NCI-H524 treated with DMSO at 0.1 percent for 48 hours (cell line): ENCODE measurements at regions not wholly inside any gene's neighbourhood (a gene's known extent, or its start where the extent isn't known, plus 50 kb on each side); places are given as distances from the start of the nearest gene placed in this dataset.
"Not testable (repeated sequence)": the region's sequence is repeated elsewhere in the genome, so short reads cannot be mapped to it uniquely, and the experiment has no call there.

Experiments used
- DNase-seq: peaks from one replicate; lab custom pipeline; 2025; lab: John Stamatoyannopoulos, UW

DNA sequence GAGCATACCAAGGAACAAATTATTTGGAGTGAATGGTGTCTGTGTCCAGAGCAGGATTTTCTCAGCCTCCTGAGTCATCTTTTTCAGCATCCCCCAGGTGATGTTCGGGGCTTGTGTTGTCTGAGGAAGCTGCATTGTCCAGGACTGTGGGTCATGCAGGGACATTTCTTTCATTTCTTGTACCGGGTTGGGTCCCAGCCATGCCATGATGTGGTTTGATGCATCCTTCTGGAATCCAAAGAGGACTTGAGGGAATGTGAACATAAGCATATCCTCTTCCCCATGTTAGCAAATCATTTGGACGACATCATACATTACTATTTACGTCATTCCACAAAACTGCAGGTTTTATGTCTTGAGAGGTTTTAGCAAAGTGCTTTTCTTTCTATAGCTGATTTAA, 797.8 kb downstream of the CCDC85A start:
- no peak for DNase-seq

DNA sequence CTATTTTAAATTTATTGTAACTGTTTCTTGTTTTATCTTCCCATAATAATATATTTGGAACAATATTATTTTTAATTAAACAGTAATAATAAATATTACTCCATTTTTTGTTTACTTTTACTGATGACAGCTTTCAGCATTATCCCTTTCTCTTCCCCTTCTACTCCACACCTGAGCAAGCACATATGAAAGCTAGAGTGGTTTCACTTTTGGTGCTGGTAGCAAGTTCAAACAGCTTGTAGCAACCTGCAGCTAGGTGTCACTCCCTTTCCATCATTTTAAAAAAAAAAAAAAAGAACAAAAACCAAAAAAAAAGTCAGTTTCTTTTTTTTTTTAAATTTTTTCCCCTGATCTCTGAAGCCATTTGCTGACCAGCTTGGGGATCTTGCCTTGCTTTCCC, 801.8 kb downstream of the CCDC85A start:
- DNase-seq, result no peak

DNA sequence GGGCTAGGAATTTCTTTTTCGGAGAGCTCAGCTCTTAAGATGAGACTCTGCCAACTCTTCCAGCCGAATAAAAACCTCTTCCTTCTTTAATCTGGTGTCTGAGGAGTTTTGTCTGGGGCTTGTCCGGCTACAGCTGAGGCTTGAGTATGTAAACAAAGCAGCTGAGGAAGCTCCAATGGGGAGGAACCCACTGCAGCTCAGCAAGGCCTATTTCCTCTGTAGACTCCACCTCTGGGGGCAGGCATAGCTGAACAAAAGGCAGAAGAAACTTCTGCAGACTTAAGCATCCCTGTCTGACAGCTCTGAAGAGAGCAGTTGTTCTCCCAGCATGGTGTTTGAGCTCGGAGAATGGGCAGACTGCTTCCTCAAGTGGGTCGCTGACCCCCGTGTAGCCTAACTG, 838.7 kb downstream of the CCDC85A start:
- DNase-seq, result no peak

- no peak for DNase-seq
These were observed 861.3 kb downstream of the CCDC85A start for GRCh38 chr2:57044931-57045635.

DNA sequence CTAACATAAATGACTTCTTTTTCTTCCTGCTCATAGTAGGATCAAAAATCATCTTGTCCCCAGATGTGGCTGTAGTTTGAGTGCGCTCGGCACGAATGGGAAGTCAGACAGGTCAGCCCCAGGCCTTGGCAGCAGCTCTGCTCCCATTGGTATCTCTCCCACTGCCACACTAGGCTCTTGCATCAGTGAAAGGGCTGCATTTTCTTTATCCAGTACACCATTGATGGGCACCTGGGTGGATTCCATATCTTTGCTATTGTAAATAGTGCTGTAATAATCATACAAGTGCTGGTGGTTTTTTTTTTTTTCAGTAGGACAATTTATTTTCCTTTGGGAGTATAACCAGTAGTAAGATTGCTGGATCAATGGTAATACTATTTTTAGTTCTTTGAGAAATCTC, 865.5 kb downstream of the CCDC85A start:
- DNase-seq, result no peak

DNA sequence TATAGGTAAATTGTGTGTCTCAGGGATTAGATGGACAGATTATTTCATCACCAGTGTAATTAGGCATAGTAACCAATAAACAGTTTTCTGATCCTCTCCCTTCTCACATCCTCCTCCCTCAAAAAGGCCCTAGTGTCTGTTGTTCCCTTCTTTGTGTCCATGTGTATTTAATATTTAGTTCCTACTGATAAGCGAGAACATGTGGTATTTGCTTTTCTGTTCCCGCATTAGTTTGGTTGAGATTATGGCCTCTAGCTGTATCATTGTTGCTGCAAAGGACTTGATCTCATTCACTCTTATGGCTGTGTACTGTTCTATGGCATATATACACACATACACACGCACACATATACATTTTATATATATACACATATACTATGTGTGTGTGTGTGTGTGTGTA, 866.2 kb downstream of the CCDC85A start:
- DNase-seq, result no peak

GRCh38 chr2:57066301-57066700, 882.5 kb downstream of the CCDC85A start:
- not testable (repeated sequence) for DNase-seq

- DNase-seq, result no peak
These were observed 891.4 kb downstream of the CCDC85A start for GRCh38 chr2:57075226-57075625.

DNA sequence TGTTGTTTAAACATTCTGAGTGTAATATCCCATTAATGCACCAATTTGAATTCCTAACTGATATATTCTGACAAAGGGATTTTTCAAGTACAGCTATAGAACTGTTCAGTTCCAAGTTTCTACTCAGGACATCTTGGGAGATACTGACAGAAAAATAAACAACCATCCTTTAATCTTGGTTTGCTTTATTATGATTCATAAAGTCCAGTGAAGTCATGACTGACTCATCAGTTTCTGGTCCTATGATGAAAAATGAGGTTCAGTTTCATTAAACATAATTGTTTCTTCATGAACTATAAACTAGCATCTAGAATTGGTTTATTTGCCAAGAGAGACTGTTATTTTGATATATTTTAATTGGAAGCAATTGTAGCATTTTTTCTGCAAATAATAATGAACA, 896.2 kb downstream of the CCDC85A start:
- no peak for DNase-seq

DNA sequence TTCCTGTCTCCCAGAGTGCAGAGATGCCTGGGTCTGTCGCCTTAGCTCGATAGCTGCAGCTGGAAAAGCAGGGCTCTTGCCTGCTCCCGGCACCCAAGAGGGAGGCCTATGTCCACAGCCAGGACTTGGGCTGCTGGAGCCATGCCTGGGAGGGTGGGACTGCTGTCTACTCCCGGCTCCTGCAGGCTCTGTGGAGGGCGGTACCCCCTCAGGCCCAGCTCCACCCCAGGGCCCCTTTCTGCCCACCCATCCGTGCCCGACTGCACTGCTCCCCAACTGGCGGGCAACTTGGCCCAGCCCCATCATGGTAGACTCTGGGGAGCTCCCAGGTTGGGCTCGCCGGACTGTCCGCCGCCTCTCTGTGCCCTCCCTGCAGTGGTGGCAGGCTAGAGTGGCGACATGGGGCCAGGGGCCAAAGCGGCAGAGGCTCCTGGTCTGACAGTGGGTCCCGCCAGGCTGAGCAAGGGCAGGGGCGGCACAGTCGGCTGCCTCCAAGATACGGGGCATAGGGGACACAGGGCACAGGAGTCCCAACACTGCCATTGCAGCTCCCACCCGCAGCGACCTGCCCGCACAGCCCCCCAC, 901.0 kb downstream of the CCDC85A start:
- no peak for DNase-seq

GRCh38 chr2:57093020-57093419, 909.2 kb downstream of the CCDC85A start:
- no peak for DNase-seq

DNA sequence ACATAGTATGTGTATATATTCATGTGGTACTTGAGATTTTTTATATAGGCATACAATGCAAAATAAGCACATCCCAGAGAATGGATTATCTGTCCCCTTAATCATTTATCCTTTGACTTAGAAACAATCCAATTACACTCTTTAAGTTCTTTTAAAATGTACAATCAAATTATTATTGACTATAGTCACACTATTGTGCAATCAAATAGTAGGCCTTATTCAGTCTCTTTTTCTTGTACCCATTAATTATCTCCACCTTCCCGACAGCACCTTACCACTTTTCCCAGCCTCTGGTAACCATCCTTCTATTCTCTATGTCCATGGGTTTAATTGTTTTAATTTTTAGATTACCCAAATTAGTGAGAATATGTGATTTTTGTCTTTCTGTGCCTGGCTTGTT, 914.1 kb downstream of the CCDC85A start:
- no peak for DNase-seq

GRCh38 chr2:57100436-57100835, 916.6 kb downstream of the CCDC85A start:
- DNase-seq, result no peak

- DNase-seq, result no peak
These were observed 921.9 kb downstream of the CCDC85A start for GRCh38 chr2:57105694-57106093.

GRCh38 chr2:57107353-57107752, 923.6 kb downstream of the CCDC85A start:
- no peak for DNase-seq

DNA sequence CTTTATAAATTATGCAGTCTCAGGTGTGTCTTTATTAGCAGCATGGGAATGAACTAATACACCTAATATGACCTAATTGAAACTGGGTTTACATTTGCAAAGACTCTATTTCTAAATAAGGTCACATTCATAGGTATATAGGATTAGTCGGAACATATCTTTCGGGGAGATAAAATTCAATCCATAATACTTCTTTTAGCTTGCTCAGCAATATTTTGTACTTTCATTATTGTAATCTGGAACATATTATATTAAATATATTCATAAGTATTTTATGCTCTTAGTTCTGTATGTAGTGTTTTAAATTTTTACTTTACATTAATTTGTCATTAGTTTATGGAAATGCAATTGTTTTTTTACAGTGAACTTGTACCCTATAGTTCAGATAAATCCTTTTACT, 927.7 kb downstream of the CCDC85A start:
- no peak for DNase-seq

GRCh38 chr2:57119141-57119540, 927.5 kb upstream of the VRK2 start:
- DNase-seq, result no peak

DNA sequence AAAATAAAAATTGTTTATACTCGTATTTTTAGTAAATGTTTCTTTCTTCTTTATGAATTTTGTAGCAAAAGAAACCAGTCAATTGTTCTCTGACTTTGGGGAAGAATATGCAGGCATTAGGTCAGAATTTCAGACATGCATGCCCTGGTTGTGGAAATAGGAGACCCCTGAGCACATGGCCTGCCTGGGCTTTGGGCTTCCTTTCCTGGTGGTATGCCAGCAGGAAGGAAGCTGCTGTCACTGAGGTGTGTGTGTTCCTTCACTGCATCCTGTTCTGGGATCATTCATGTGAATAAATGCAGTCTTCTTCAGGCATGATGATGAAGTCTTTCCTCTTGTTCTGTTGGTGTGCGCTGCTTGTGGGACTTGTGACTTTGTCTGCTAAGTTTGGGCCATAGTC, 920.2 kb upstream of the VRK2 start:
- DNase-seq, result no peak

DNA sequence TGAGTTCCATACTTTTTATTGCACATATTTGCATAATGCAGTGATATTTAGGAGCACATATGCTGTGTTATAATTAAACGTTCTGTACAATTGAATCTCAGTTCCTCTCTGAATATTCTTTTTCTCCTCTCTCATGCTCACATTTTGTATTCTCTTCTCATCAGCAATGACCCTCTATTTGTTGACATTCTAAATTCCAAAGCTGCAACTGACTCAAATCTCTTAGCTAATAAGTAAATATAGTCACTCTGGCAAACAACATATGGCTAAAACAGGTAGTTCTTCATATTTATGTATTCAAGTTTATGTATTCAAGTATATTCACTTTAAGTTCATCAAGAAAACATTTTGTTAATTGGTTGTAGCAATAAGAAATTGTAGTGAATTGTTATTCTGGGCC, 907.4 kb upstream of the VRK2 start:
- no peak for DNase-seq

DNA sequence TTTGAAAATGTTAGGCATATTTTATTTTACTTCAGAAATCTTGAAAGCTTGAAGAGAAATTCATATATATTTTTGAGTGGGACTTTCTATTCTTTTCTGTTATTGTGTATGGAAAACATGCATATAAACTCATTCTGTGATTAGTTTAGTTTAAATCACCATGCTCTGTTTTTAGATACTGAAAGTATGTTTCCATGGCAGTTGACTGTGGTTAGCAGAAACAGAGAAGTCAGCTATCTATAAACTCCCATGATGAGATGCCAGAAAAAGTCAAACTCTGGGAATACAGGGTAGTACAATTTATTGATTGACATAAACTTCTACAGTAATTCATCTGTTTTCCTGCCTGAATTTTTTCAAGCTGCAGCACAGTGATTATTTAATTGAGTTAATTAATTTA, 905.3 kb upstream of the VRK2 start:
- DNase-seq, result no peak

- no peak for DNase-seq
These were observed 899.7 kb upstream of the VRK2 start for GRCh38 chr2:57146951-57147350.

- DNase-seq, result no peak
These were observed 890.2 kb upstream of the VRK2 start for GRCh38 chr2:57156231-57156924.

DNA sequence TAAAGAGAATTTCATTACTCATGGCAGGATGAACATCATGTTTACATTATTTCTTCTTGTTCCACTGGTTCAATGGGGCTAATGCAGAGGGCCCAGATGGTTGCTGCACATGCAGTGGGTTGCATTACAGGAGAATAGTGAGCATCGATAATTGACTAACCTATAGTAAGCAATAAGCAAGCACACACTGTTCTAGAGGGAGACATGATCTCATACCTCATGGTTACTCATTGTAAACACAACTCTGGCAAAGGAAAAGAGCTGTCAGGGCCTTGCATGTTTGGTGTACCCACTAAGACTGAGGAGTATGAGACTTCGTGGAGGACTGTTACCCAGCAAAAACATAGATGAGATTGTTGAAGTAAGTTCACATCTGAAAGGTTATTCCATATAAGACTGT, 885.6 kb upstream of the VRK2 start:
- DNase-seq, result no peak

GRCh38 chr2:57177176-57177575, 869.4 kb upstream of the VRK2 start:
- DNase-seq, result no peak
